ENCODE measurements at regions not wholly inside any gene's neighbourhood (a gene's known extent, or its start where the extent isn't known, plus 50 kb on each side); places are given as distances from the start of the nearest gene placed in this dataset.

DNA sequence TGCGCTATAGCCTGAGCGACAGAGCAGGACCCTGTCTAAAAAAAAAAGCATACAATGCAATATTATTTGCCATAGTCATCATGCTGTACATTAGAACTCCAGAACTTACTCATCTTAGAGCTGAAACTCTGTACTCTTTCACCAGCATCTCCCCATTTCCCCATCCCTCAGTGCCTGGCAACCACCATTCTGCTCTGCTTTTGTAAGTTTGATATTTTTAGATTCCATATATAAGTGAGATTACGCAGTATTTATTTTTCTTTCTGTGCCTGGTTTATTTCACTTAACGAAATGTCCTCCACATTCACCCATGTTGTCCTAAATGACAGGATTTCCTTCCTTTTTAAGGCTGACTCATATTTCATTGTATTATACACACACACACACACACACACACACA lies 121.8 kb downstream of the BBS10 start:
- peak; percentile 75 for DNase-seq (ENCODE audit: extremely low read depth, low read depth, low spot score)

DNA sequence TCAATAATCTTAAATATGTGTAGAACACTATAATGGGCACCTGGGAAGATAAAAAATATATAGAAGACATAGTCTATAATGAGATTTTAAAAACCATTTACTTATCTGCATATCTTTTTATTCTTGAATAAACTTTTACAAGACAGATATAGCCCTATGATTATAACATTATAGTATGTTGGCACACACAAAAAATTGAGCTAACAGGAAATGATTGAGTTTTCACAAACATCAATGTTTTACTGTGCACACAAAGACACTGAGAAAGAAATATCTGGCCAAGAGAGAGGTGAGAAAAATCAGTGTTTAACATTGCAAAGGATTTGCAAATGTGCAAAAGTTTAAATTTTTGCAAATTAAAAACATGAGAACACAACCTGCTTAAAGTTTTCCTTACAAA lies 124.3 kb downstream of the BBS10 start:
- no peak for DNase-seq (ENCODE audit: extremely low read depth, low read depth, low spot score)

DNA sequence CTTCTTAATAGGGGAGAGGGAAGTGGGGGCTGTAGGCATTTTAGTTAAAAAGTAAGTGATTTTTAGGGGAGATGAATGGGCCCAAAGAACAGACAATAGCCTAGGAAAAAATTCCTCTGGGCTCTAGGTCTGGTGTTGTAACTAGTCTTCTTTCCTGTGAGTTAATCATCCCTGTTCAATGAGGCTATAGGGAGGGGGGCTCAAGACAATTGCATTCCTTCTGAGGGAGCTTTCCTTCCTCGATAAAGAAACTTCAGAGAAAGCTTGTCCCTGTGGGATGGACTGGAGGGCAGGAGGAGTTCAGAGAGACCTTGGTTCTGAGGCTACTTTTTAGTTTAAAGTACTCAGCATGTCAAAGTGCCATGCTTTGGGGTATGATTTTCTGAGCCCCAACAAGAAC lies 127.2 kb downstream of the BBS10 start:
- DNase-seq (ENCODE audit: extremely low read depth, low read depth, low spot score), result no peak

DNA sequence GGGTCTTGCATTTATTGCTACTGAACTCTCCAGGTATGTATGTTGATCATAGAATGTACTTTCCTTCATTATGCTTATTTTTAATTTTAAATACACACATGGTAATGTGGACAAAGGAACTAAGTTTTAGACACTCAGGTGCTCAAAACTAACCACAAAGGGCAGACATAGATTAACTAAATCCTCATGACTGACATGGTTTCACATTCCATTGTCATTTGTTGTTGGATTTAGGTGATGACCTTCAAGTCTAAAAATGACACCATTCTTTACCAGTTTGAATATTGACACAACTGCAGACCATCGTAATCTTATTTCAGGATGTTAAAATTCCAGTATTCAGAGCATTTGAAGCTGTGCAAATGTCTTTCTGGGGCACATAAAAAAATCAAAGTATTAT lies 128.4 kb downstream of the BBS10 start:
- DNase-seq (ENCODE audit: extremely low read depth, low read depth, low spot score), result no peak

DNA sequence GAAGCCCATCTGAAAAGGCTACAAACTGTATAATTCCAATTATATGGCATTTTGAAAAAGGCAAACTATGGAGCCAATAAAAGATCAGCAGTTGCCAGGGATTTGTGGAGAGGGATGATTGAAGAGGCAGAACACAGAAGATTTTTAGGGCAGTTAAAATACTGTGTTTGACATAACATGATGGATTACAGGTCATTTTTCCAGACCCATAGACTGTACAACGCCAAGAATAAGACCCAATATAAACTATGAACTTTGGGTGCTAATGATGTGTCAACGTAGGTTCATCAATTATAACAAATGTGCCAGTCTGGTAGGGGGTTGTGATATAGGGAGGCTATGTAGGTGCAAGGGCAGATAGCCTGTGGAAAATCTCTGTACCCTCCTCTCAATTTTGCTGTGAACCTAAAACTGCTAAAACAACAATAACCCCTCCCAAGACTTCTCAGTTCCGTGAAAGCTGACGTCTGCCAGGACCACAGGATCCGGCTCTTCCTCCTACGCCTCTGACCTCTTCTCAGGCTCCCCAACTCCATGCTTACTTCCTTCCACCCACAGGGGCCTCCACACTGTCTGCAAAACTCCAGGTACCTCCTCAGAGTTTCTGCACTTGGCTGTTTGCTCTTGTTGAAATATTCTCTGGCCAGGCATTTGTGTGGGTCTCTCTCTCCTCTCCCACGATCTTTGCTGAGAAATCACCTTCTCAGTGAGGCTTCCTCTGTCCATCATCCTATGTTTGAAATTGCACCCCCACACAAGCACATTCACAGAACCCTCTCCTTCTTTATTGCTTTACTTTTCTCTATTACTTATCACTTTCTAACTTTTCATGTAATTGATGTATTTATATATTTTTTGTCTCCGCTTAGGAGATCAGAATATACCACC lies 131.4 kb downstream of the BBS10 start:
- DNase-seq (ENCODE audit: extremely low read depth, low read depth, low spot score), result no peak

DNA sequence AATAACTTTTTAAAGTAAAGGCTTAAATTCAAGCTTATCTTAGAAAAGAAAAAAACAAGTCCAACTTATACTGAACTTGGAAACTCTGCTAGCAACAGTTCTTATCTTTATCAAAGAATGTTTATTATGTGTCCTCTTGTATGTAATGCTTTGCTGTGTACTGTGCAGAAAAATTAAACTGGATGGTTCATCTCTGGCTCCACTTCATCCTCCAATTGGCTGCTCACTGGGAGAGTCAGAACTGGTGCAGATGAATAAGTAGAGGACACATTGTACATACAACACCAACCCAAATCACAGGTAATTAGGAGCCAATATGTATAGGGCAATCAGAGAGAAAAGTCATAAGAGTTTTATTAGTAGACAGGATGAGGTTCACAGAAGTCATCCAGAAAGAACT lies 123.6 kb upstream of the NAP1L1 start:
- no peak for DNase-seq (ENCODE audit: extremely low read depth, low read depth, low spot score)

DNA sequence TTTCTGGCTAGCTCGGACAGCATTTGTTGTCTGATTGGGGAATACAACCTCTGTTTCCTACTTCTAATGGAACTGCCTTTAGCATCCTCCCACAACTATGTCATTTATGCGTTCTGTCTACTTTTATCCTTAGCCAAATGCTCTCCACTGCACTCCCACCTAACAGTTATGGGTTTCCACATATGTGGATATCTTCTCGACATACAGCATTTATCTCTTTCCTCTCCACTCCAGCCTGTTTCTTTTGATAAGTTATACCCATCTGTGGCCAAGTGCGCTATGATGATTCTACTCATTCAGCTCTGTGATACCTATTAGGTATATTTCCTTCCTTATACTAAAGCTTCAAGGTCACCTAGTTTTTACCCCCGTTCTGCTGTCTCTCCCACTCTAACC lies 122.2 kb upstream of the NAP1L1 start:
- no peak for DNase-seq (ENCODE audit: extremely low read depth, low read depth, low spot score)

DNA sequence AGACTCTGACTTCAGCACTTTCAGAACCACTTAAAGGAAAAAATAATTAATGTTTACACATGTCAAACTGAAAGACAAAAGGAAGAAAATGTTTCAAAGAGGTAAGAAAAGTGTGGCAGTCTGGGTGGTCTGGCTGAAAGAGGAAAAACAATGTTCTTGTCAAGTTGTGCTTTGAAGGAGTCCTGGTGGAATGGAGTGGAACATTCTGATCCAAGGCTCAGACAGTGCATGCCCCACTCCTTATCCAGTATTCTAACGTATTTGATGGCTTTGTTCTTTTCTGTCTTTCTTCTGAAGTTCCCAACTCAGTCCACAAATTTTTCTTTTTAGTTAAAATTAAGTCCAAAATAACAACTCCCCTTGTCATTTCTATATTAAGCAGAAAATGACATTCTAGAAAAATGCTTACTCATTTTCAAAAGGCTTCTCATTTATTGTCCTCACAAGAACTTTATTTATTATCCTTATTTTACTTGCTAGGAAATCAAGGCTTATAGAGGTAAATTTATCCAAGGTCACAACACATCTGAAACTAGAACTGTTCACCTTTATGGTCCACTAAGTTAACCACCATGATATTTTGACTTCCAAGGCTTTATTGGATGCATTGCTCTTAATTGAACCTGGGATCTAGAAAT lies 121.7 kb upstream of the NAP1L1 start:
- no peak for DNase-seq (ENCODE audit: extremely low read depth, low read depth, low spot score)

DNA sequence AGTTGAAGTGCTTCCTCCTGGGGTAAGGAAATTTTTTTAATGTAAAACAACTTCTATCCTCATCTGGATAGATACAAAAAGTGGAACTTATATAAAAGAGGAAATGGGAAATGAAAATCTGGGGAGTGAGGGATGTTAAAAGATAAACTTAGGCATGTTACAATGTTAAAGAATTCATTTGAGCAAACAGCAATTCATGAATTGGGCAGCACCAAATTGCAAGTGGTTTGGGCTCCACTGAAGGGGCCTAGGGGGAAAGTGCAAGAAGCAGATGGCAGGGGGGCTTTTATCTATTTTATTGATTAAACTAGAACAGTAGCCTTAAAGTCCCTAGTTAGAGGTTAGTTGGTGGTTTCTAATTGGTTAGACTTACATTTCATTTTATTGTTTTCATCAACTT lies 118.1 kb upstream of the NAP1L1 start:
- no peak for DNase-seq (ENCODE audit: extremely low read depth, low read depth, low spot score)

DNA sequence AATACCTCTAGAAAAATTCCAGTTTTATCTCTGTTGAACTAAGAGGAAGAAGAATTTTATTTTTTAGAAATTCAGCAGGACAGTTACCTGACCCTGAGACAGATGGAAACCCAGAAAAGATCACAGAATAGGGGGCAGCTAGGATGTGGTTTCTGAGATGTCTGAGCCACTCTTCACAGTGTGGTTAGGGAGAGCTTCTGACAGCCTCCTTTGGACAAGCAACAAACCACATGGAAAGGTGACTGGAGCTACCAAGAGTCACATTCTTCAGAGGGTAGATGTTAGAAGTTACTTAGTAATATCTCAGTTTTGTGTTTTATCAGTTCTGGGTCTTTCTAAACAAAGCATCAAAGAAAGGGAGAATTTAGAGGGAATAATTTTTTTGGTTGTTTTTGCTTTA lies 117.3 kb upstream of the NAP1L1 start:
- DNase-seq (ENCODE audit: extremely low read depth, low read depth, low spot score), result no peak

DNA sequence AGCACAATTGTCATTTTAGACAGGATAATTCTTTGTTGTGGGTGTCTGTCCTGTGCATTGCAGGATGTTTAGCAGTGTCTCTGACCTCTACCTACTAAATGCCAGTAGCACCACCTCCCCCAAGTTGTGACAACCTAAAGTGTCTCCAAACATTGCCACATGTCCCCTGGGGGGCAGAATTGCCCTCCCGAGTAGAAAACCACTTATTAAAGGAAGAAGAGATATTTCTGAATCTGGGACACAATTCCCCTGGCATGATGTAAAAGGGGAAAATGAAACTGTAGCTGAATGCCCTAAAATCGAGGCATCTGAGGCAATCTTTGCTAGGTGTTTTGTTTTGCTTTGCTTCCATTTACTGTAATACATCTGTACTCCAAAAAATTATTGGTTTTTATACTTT lies 116.8 kb upstream of the NAP1L1 start:
- no peak for DNase-seq (ENCODE audit: extremely low read depth, low read depth, low spot score)

DNA sequence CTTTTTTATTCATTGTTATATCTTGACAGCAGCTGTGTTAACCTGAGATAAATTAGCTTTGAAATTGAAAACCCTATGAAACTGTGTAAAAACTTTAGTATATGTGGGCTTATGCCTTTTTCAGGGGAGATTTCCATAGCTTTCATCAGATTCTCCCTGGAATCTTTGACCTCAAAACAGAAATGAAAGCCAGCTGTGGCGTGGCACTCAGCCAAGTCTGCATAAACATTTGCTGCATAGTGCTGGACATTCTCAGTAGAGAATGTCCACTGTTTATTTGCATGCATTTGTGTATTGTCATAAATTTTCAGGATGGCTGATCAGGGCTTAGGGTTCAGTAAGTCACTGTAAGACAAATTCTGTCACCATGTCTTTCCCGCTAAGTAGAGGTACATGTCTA lies 115.3 kb upstream of the NAP1L1 start:
- DNase-seq (ENCODE audit: extremely low read depth, low read depth, low spot score), result no peak

DNA sequence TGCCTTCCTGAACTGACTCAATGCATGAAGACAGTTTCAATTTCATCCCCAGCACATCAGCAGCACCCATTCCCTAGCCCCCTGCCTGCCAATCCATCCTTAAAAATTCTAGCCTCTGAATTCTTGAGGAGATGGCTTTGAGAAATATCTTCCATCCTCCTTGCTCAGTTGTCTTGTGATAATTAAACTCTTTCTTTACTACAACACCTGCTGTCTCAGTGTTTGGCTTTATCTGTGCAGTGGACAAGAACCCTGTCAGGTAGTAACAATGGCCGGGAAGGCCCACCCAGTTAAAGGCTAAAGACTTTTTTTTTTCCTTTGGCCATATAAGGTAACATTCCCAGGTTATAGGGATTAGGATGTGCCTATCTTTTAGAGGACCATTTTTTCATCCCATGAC lies 114.4 kb upstream of the NAP1L1 start:
- no peak for DNase-seq (ENCODE audit: extremely low read depth, low read depth, low spot score)

DNA sequence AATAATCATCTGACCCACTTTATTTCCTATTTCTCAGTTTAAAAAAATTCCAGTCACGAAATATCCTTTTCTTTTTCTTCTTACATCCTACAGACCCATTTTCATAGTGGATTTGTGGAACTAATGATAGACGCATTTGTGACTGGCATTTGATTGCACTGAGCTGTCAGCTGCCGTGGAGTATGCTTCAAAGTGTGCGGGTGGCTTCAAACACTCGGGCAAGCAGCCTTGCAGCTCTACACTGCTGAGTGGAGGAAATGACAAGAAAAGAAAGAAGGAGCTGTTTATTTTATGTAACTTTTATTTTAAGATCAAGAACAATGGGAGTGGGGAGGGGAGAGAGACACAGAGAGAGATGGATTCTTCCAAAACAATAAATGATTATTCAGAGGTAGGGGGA lies 112.8 kb upstream of the NAP1L1 start:
- no peak for DNase-seq (ENCODE audit: extremely low read depth, low read depth, low spot score)

DNA sequence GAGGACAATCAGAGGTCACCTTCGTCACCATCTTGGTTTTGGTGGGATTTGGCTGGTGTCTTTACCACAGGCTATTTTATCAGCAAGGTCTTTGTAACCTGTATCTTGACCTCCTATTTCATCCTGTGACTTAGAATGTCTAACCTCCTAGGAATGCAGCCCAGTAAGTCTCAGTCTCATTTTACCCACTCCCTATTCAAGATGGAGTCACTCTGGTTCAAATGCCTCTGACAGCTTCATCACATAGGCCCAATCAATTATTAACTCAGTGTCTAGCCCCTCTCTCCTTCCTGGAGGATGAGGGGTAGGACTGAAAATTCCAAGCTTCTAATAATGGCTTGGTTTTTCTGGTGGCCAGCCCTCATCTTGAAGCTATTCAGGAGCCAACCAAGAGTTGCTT lies 111.4 kb upstream of the NAP1L1 start:
- no peak for DNase-seq (ENCODE audit: extremely low read depth, low read depth, low spot score)

DNA sequence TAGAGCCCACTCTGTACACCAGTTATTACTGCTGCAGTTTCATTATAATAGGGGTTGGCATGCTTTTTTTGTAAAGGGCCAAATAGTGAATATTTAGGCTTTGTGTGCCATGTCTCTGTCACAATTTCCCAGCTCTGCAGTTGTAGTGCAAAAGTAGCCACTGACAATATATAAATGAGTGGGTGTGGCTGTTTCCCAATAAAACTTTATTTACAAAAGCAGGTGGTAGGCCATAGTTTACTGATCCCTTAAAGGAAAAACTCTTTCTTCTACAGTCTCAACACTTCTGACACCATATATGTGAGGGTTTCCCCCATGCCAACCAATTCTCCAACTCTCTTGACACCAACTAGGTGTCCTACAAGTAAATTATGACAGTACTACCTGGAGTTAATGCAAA lies 110.2 kb upstream of the NAP1L1 start:
- no peak for DNase-seq (ENCODE audit: extremely low read depth, low read depth, low spot score)

DNA sequence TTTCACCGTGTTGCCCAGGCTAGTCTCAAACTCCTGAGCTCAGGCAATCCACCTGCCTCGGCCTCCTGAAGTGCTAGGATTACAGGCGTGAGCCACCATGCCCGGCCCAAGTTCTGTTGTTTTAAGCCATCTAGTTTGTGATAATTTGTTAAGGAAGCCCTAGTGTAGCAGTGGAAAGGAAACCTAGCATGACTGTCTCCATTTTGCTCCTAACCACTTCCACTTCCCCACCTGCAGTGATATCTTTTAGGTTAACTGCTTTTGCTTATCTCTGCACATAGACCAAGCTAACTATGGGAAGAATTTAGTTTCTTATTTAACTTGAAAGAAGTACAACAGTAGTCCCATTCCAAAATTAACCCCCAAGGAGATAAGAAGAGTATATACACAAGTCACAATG lies 109.5 kb upstream of the NAP1L1 start:
- no peak for DNase-seq (ENCODE audit: extremely low read depth, low read depth, low spot score)

DNA sequence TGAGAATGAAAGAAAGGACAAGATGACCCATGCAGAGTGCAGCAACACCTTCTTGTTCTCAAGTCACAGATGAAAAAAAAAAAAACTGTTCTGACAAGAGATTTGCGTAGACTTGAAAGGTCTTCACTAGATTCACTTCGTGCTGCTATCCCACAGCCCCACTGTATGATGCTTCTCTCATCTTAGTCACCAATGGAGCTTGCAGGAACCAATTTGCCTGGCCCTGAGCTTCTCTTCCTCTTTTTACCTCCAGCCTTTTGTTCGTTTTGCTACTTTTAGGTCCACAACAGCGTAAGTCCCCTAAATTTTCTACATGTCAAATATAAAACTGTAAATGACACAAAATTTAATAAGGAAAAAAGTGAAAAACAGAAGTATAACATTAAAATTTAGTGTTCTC lies 107.9 kb upstream of the NAP1L1 start:
- no peak for DNase-seq (ENCODE audit: extremely low read depth, low read depth, low spot score)

DNA sequence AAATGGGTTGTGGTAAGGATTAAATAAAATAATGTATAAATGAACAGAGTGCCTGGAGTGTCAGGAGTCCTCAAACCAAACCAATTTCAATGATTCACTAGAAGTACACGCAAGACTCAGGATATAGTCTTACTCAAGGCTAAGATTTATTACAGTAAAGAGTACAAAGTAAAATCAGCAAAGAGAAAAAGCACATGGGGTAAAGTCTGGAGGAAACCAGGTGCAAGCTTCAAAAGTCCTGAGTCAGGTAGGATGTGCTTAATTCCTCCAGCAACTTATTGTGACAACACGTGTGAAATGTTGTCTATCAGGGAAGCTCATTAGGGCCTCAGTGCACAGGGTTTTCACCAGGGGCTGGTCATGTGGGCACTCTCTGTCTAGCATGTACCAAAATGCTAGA lies 105.8 kb upstream of the NAP1L1 start:
- DNase-seq (ENCODE audit: extremely low read depth, low read depth, low spot score), result no peak

DNA sequence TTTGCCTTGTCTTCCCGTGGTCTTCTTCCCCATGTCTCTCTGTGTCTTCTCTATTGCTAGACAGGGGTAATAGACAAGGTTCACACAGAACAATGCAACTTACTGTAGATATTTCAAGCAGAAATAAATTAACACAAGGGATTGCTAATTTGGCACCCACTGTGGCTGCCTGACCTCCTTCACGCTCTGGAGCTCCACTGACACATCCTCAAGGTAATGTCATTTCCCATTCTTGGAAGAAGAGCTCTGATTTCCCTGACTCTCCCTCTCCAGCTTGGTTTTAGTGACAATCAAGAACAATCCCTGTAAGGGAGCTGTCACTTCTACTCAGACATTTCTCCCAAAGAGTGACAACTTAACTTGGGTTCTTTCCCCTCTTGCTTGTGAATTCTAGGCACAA lies 105.4 kb upstream of the NAP1L1 start:
- DNase-seq (ENCODE audit: extremely low read depth, low read depth, low spot score), result no peak

DNA sequence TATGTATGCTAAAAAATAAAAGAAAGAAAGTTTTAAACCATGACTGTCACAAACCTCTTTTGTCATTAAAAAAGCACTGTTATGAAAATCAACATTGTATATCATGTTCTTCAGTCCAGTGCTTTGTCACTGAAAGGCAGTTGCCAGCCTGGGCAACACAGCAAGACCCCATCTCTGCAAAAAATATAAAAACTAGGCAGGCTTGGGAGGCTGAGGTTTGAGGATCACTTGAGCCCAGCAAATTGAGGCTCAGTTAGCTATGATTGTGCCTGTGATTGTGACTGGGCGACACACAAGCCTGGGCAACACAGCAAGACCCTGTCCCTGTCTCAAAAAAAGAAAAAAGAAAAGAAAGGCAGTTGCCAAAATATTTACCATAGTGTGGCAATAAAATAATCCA lies 102.7 kb upstream of the NAP1L1 start:
- no peak for DNase-seq (ENCODE audit: extremely low read depth, low read depth, low spot score)

DNA sequence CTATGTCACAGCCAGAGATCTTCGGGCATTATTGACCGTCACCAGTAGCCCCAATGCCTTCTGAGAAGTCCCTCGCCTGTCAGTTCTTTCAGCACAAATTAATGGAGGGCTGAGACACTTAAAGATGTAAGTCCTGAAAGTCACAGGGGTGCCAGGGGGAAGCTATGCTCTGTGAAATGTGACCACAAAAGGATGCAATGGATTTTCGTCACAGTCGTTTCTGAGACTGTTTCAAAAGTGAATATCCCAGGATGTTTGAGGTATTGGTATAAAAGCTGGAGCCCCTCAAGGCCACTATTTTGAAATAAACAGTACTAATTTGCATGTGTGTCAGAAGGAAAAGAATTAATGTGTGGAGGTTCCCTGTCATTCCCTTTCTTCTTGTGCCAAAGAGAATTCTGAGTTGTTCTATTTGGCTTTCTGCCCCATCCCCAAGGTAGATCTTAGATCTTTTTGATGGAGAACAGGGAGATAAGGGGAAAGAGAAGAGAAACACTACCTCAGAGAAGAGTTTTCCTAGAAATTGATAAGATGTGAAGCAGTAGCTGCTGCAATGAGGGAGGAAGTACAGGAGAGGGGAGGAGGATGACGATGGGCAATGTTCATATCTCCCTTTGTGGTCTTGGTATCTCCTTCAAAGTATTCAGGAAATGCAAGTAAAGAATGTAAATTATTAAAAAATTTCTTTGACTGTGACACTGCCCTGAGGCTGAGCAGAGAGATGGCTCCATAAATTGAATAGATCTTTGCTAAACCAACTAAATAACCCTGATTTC lies 101.8 kb upstream of the NAP1L1 start:
- DNase-seq (ENCODE audit: extremely low read depth, low read depth, low spot score), result no peak

Measured in glomerular endothelial cell (primary cell).